ENCODE measurements at regions not wholly inside any gene's neighbourhood (a gene's known extent, or its start where the extent isn't known, plus 50 kb on each side); places are given as distances from the start of the nearest gene placed in this dataset.

- no peak for TF ChIP-seq CTCF (conservative IDR thresholded peaks at IDR 0.05; ENCODE audit: low read depth, low read length)
- TF ChIP-seq EZH2 (IDR thresholded peaks at IDR 0.05; ENCODE audit: low read length, unreplicated experiment): no peak
These were observed 104.6 kb downstream of the ZBTB18 start for GRCh38 chr1:244155661-244156060.

Measured in PC-3 (cell line).